RWPE1 (cell line): ENCODE measurements at regions not wholly inside any gene's neighbourhood (a gene's known extent, or its start where the extent isn't known, plus 50 kb on each side); places are given as distances from the start of the nearest gene placed in this dataset.

Experiments
- CTCF ChIA-PET: fragments of 350-600 bp; sonication (Branson Sonifier 250); formaldehyde crosslinking; extraction: SDS; loops from one replicate; lab custom pipeline; 2021; lab: Yijun Ruan, JAX
- POLR2A ChIA-PET: fragments of 400-600 bp; formaldehyde crosslinking; extraction: SDS; loops from one replicate; lab custom pipeline; 2020; ENCODE audit warnings: antibody characterized with exemption; ENCODE audit not compliant: low non-redundant PET; lab: Yijun Ruan, JAX
- DNase-seq: peaks from one replicate; pipeline ENCODE4 v3.0.0; 2012; ENCODE audit warnings: low spot score
- H3K27ac ChIP-seq: fragments of 450-650 bp; 2 replicates; pipeline ENCODE4 v1.5.1; 2017
- CTCF ChIP-seq: fragments of 450-650 bp; conservative IDR thresholded peaks from 2 replicates; pipeline ENCODE4 v1.5.1; 2017; ENCODE audit warnings: low read depth, mild to moderate bottlenecking

GRCh38 chr6:132868057-132868456, 53.7 kb downstream of the RPS12 start:
- H3K27ac ChIP-seq, result no peak overlapping the region
- ChIA-PET POLR2A (no interaction called here), CTCF (no interaction called here)
- no peak for TF ChIP-seq CTCF
- DNase-seq, result no peak

GRCh38 chr6:132872923-132873322, 58.6 kb downstream of the RPS12 start:
- DNase-seq, result no peak
- POLR2A ChIA-PET, result no interaction called here
- CTCF ChIA-PET, result no interaction called here
- TF ChIP-seq CTCF, result no peak
- no peak overlapping the region for H3K27ac ChIP-seq

GRCh38 chr6:132877003-132877402, 62.6 kb downstream of the RPS12 start:
- H3K27ac ChIP-seq, result no peak overlapping the region
- no peak for TF ChIP-seq CTCF
- ChIA-PET POLR2A (no interaction called here), CTCF (no interaction called here)
- no peak for DNase-seq

- no peak overlapping the region for H3K27ac ChIP-seq
- CTCF ChIA-PET, result interaction anchor here (0.7 kb wide), 1 partner anchor 64 kb away, joined by 6 read pairs; no protein-coding TSS in a partner anchor
These were observed 72.8 kb downstream of the RPS12 start for GRCh38 chr6:132887204-132887603.

GRCh38 chr6:132888701-132889100, 74.3 kb downstream of the RPS12 start:
- no peak for TF ChIP-seq CTCF
- DNase-seq, result no peak
- CTCF ChIA-PET, result interaction anchor here (0.7 kb wide), 1 partner anchor 953 kb away, joined by 3 read pairs; no protein-coding TSS in a partner anchor
- POLR2A ChIA-PET, result no interaction called here
- no peak overlapping the region for H3K27ac ChIP-seq

More at GRCh38 chr6:132887204-132887603, 72.8 kb downstream of the RPS12 start:
- TF ChIP-seq CTCF, result no peak
- DNase-seq, result peak; percentile 49
- POLR2A ChIA-PET, result no interaction called here

- no peak for DNase-seq
- TF ChIP-seq CTCF, result no peak
- POLR2A ChIA-PET, result no interaction called here
These were observed 78.8 kb downstream of the RPS12 start for GRCh38 chr6:132892929-132893771.

More at GRCh38 chr6:132892929-132893771, 78.8 kb downstream of the RPS12 start:
- H3K27ac ChIP-seq, result no peak overlapping the region
- CTCF ChIA-PET, result no interaction called here
